ENCODE measurements at regions not wholly inside any gene's neighbourhood (a gene's known extent, or its start where the extent isn't known, plus 50 kb on each side); places are given as distances from the start of the nearest gene placed in this dataset.

DNA sequence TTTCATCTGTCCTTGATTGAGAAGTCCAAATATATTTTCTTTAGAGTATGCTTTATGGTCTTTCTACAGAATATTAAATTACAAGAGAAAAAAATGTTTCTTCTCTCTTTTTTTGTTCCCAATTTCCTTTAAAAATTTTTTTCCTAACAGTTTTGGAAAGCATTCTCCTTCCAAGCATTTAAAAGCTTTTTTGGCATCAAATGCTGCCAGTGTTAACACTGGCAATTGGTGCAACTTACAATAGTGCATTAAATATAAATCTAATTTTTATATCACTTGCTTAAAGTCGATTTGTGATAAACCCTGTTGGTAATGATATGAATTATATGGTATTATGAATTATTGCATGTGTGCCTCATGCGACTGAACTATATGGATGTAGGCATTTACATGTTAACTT is 165.9 kb upstream of the ELL2 start:
- peak overlapping the region; percentile 94 for H3K27ac ChIP-seq
- no peak for TF ChIP-seq ZFX (IDR thresholded peaks at IDR 0.05; ENCODE audit: borderline replicate concordance)
- TF ChIP-seq, protein P1, sequence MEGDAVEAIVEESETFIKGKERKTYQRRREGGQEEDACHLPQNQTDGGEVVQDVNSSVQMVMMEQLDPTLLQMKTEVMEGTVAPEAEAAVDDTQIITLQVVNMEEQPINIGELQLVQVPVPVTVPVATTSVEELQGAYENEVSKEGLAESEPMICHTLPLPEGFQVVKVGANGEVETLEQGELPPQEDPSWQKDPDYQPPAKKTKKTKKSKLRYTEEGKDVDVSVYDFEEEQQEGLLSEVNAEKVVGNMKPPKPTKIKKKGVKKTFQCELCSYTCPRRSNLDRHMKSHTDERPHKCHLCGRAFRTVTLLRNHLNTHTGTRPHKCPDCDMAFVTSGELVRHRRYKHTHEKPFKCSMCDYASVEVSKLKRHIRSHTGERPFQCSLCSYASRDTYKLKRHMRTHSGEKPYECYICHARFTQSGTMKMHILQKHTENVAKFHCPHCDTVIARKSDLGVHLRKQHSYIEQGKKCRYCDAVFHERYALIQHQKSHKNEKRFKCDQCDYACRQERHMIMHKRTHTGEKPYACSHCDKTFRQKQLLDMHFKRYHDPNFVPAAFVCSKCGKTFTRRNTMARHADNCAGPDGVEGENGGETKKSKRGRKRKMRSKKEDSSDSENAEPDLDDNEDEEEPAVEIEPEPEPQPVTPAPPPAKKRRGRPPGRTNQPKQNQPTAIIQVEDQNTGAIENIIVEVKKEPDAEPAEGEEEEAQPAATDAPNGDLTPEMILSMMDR (IDR thresholded peaks at IDR 0.05): no peak

DNA sequence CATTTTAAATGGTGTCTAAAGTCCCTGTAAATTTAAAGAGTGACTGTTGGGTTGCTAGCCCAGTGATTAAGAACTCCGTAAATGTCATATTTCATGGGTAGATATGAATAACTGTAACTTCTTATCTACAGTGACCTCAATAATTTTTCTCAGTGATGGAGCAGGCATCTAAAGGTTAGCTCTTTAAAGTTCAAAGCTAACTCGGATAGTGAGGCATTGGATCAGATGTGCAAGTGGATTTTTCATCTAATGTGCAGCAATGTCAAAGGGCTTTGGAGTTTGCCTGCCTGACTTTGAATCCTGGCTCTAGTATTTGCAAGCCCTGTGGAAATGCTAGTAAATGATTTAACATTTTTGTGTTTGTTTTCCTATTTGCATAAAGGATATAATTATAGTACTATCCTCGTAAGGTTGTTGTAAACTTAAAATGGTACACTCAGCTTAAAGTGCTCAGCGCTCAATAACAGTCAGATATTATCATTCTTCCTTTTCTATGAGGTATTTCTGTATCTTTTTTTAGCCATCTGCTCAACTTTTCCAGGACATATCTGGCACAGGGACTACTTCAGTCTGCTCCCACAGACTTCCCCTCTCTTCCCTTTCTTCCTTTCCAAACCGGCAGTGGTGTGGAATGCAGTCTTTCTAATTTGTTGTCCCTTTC is 163.7 kb upstream of the ELL2 start:
- peak overlapping the region; percentile 94 for H3K27ac ChIP-seq
- TF ChIP-seq, protein P1 (IDR thresholded peaks at IDR 0.05): no peak
- no peak for TF ChIP-seq ZFX (IDR thresholded peaks at IDR 0.05; ENCODE audit: borderline replicate concordance)

DNA sequence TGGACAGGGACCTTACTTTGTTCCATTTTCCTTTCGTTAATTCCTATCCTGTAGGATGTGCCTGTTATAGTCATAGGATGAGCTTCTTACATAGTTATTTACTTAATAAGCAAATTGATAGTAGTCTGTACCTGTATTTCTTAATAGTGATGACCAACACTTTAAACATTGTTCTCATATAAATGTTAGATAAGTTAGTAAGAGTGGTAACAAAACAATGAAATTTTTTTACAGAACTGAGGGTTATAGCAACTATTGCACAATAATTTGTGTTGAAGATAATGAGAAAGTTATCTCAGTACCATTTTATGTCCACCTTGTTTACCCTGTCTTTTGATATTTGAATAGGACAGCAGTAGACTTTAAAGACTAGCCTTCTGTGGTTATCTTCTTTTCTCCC is 162.9 kb upstream of the ELL2 start:
- TF ChIP-seq, protein P1 (IDR thresholded peaks at IDR 0.05): no peak
- no peak for TF ChIP-seq ZFX (IDR thresholded peaks at IDR 0.05; ENCODE audit: borderline replicate concordance)
- H3K27ac ChIP-seq: peak overlapping the region; percentile 94

DNA sequence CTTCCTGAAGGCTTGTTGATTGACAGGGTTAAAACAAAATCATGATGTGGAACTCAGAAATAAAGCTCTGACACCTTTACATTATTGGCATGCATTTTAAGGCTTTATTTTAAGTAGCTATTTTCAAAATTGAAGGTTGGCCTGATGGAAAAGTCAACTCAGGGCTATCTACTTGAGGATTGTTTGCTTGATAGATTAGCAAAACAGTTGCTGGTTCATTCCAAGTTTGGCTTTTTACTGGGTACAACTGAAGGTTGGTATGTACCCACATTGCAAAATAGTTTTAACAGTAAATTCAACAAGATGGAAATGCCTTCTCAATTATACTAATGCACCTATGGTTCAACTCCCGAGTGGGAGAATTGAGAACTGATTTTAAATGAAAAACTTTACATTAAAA is 161.8 kb upstream of the ELL2 start:
- TF ChIP-seq ZFX (IDR thresholded peaks at IDR 0.05; ENCODE audit: borderline replicate concordance): no peak
- TF ChIP-seq, protein P1 (IDR thresholded peaks at IDR 0.05): no peak
- H3K27ac ChIP-seq: peak overlapping the region; percentile 94

DNA sequence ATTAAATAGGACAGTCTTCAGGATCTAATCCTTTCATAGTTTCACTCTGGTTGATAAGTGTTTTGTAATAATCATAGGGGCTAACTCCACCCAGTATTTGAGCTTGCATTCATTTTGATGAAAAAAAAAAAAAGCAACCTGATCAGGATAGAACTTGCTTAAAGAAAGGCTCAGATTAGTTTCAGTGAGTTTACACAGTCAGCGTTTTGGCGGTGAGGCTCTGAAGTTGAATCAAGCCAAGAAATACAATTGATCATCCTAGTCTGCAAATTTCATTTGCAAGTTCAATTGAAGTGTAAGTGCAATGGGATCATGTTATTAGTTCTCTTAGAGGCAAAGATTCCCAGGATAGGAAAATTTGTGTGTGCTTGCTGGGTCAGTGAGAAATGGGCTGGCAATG is 159.7 kb upstream of the ELL2 start:
- no peak overlapping the region for H3K27ac ChIP-seq

DNA sequence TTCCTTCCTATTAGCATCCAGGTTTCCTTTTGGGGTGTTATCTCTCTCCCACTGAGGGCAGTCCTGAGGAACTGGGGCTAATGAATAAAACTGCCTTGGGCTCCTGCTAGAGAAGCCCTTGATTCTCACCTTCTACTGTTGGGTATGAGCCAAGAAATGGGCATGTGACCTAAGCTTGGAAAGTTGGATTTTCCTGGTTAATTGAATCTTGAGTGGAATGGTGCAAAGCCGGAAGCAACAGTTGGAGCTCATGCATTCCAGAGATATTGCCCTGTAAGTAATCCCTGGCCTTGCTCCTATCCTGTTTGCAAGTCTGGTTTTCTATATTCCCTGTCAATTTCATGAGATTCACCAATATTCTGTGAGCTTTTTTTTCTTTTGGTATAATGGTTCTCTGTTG is 158.5 kb upstream of the ELL2 start:
- H3K27ac ChIP-seq: no peak overlapping the region
- no peak for TF ChIP-seq ZFX (IDR thresholded peaks at IDR 0.05; ENCODE audit: borderline replicate concordance)

More for the DNA sequence above, 159.7 kb upstream of the ELL2 start:
- TF ChIP-seq, protein P1 (IDR thresholded peaks at IDR 0.05): no peak
- no peak for TF ChIP-seq ZFX (IDR thresholded peaks at IDR 0.05; ENCODE audit: borderline replicate concordance)

DNA sequence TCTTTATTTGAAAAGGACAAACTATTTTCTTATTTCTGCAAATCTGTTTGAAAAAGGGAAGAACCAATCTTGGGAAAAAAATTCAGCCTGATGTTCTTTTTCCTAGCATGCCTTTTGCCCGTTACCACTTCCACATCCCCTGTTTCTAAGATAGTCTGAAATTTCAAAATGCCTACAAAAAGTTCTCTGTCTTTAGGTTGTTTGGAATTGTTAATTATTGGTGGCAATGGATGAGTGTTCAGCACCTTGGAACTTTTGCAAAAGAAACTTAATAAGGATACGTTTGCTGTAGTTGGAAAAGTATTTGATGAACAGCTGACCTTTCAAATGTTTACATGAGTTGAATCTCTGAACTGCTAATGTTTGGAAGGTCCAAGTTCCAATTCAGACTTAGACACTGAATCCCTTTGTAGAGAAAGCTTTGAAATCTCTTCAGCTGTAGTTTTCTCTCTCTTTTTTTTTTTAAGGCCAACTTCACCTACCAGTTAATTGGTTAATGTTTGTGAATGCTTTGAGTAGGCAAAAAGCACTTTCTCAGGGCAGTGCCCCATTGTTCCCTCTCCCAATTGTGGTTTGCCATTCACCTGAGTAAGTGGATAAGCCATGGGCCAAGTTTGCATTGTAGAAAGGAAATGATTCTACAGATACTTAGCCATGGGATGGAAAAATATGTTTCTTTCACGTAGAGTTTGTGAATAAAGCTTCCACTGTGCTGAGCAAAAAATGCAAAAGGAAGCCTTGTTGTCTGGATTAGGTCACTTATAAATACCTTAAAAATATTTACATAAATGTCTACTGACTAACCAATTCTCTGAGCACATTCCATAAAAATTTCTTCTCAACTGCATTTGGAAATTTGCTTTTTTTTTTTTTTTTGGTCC is 156.4 kb upstream of the ELL2 start:
- peak overlapping the region; percentile 36 for H3K27ac ChIP-seq
- no peak for TF ChIP-seq ZFX (IDR thresholded peaks at IDR 0.05; ENCODE audit: borderline replicate concordance)
- TF ChIP-seq, protein P1 (IDR thresholded peaks at IDR 0.05): no peak
